Hepatocyte (in vitro differentiated cells): ENCODE measurements at regions not wholly inside any gene's neighbourhood (a gene's known extent, or its start where the extent isn't known, plus 50 kb on each side); places are given as distances from the start of the nearest gene placed in this dataset.

Experiments used
- DNase-seq: peaks from one replicate; pipeline ENCODE4 v3.0.0-alpha.2; 2016; ENCODE audit warnings: low spot score
- H2AFZ ChIP-seq: fragments of 200-600 bp; sonication (generic); 2 replicates; pipeline ENCODE4 v1.6.0; 2016; ENCODE audit warnings: antibody characterized with exemption, mild to moderate bottlenecking
- H3K27ac ChIP-seq: fragments of 200-600 bp; sonication (generic); 2 replicates; pipeline ENCODE4 v1.5.1; 2016; ENCODE audit warnings: mild to moderate bottlenecking
- H3K27me3 ChIP-seq: fragments of 200-600 bp; sonication (generic); 2 replicates; pipeline ENCODE4 v1.6.1; 2016
- H3K36me3 ChIP-seq: fragments of 200-600 bp; sonication (generic); replicated peaks from 2 replicates; pipeline ENCODE4 v1.5.1; 2016; ENCODE audit warnings: low read depth; ENCODE audit not compliant: insufficient read depth
- H3K4me1 ChIP-seq: fragments of 200-600 bp; sonication (generic); 2 replicates; pipeline ENCODE4 v1.5.1; 2016; ENCODE audit warnings: mild to moderate bottlenecking, moderate library complexity; ENCODE audit not compliant: insufficient read depth
- H3K4me2 ChIP-seq: fragments of 200-600 bp; sonication (generic); 2 replicates; pipeline ENCODE4 v1.6.0; 2016
- H3K4me3 ChIP-seq: fragments of 200-600 bp; sonication (generic); 2 replicates; pipeline ENCODE4 v1.5.1; 2016; ENCODE audit warnings: mild to moderate bottlenecking
- H3K79me2 ChIP-seq: fragments of 200-600 bp; sonication (generic); 2 replicates; pipeline ENCODE4 v1.6.0; 2017; ENCODE audit warnings: mild to moderate bottlenecking
- H3K9me2 ChIP-seq: fragments of 200-600 bp; sonication (generic); replicated peaks from 2 replicates; pipeline ENCODE4 v1.6.0; 2017; ENCODE audit warnings: mild to moderate bottlenecking; ENCODE audit not compliant: insufficient read depth
- H3K9me3 ChIP-seq: fragments of 200-600 bp; sonication (generic); 2 replicates; pipeline ENCODE4 v1.5.1; 2016; ENCODE audit warnings: low read depth, mild to moderate bottlenecking
- H4K20me1 ChIP-seq: fragments of 200-600 bp; sonication (generic); 2 replicates; pipeline ENCODE4 v1.6.0; 2016; ENCODE audit warnings: mild to moderate bottlenecking; ENCODE audit not compliant: insufficient read depth, poor library complexity, severe bottlenecking
- CTCF ChIP-seq: fragments of 200-600 bp; sonication (generic); IDR thresholded peaks from 2 replicates; pipeline ENCODE4 v1.5.1; 2016; ENCODE audit warnings: antibody characterized with exemption, mild to moderate bottlenecking; ENCODE audit not compliant: poor library complexity
- EZH2 ChIP-seq: fragments of 200-600 bp; sonication (generic); IDR thresholded peaks from 2 replicates; pipeline ENCODE4 v1.6.1; 2016; ENCODE audit warnings: antibody characterized with exemption, mild to moderate bottlenecking, borderline replicate concordance
- EZH2phosphoT487 ChIP-seq: fragments of 200-600 bp; sonication (generic); IDR thresholded peaks from one replicate; pipeline ENCODE4 v1.6.1; 2018; ENCODE audit warnings: antibody characterized with exemption, mild to moderate bottlenecking, low read depth, moderate library complexity; ENCODE audit not compliant: unreplicated experiment, severe bottlenecking
- WGBS: methylation state at CpG from one replicate; pipeline ENCODE4 v1.1.6; 2016; ENCODE audit warnings: low lambda C conversion rate; ENCODE audit errors: missing lambda C conversion rate; 5-methylcytosine and 5-hydroxymethylcytosine counted together

- H3K27ac ChIP-seq: peak overlapping the region; percentile 78
- H3K36me3 ChIP-seq: no peaks in the 10 kb centered on the region
- H4K20me1 ChIP-seq: no peaks in the 10 kb centered on the region
- no peak for TF ChIP-seq CTCF
- TF ChIP-seq EZH2phosphoT487: no peak
- no peak for TF ChIP-seq EZH2
- WGBS: 70% methylated on average over 37 of the region's 37 CpGs
- H3K4me1 ChIP-seq: peaks cover 15% of the 10 kb centered on the region
- no peaks in the 10 kb centered on the region for H3K27me3 ChIP-seq
- no peak overlapping the region for H3K4me3 ChIP-seq
- H3K9me2 ChIP-seq: no peaks in the 10 kb centered on the region
- peak; percentile 56 for DNase-seq
- H2AFZ ChIP-seq: peak overlapping the region; percentile 19
- H3K9me3 ChIP-seq: no peaks in the 10 kb centered on the region
- H3K4me2 ChIP-seq: peak overlapping the region; percentile 64
- H3K79me2 ChIP-seq: no peaks in the 10 kb centered on the region
Measured at GRCh38 chr22:44411226-44412135, 86.6 kb downstream of the RTL6 start.

- no peaks in the 10 kb centered on the region for H3K27me3 ChIP-seq
- H3K9me2 ChIP-seq: no peaks in the 10 kb centered on the region
- H3K79me2 ChIP-seq: no peaks in the 10 kb centered on the region
- no peak overlapping the region for H3K27ac ChIP-seq
- H3K9me3 ChIP-seq: no peaks in the 10 kb centered on the region
- 86% methylated on average over 16 of the region's 16 CpGs for WGBS
- TF ChIP-seq EZH2 (no peak), CTCF (no peak), EZH2phosphoT487 (no peak)
- H3K4me3 ChIP-seq: no peak overlapping the region
- no peaks in the 10 kb centered on the region for H3K36me3 ChIP-seq
- no peak for DNase-seq
- peaks cover 15% of the 10 kb centered on the region for H3K4me1 ChIP-seq
- no peak overlapping the region for H2AFZ ChIP-seq
- no peaks in the 10 kb centered on the region for H4K20me1 ChIP-seq
- H3K4me2 ChIP-seq: no peak overlapping the region
Measured at GRCh38 chr22:44410451-44410991, 87.5 kb downstream of the RTL6 start.

DNA sequence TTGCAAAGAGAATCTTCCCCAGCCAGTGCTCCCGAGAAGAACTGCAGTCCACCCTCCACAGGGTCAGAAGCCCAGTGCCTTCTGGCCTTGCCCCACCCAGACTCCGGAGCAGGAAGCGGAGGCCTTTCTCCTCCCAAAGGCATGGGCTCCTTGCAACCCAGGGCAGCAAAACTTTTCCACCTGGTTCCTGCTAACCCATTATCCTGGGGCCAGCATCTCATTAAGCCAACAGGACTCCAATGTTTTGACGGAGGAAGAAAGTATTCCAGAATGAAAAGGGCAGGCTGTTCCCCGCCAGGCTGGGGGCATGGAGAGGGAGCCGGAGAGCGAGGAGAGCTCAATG is 88.1 kb downstream of the RTL6 start:
- H3K27ac ChIP-seq: no peak overlapping the region
- H3K4me3 ChIP-seq: no peak overlapping the region
- H2AFZ ChIP-seq: no peak overlapping the region
- no peak overlapping the region for H3K4me2 ChIP-seq
- H3K36me3 ChIP-seq: no peaks in the 10 kb centered on the region
- no peaks in the 10 kb centered on the region for H3K9me2 ChIP-seq
- 90% methylated on average over 7 of the region's 7 CpGs for WGBS
- no peaks in the 10 kb centered on the region for H3K27me3 ChIP-seq
- no peaks in the 10 kb centered on the region for H4K20me1 ChIP-seq
- no peaks in the 10 kb centered on the region for H3K9me3 ChIP-seq
- no peak for TF ChIP-seq CTCF
- no peak for TF ChIP-seq EZH2phosphoT487
- TF ChIP-seq EZH2: no peak
- H3K79me2 ChIP-seq: no peaks in the 10 kb centered on the region
- H3K4me1 ChIP-seq: peaks cover 15% of the 10 kb centered on the region
- DNase-seq: no peak
